ENCODE measurements at regions not wholly inside any gene's neighbourhood (a gene's known extent, or its start where the extent isn't known, plus 50 kb on each side); places are given as distances from the start of the nearest gene placed in this dataset.

- no peak for TF ChIP-seq EP300 (IDR thresholded peaks at IDR 0.05; ENCODE audit: borderline replicate concordance in 1 of 2, low read depth in 2 of 2, low read length in 2 of 2)
- TF ChIP-seq CEBPB (IDR thresholded peaks at IDR 0.05; ENCODE audit: low read depth, low read length) = peak; percentile 96
- TF ChIP-seq POU5F1 (IDR thresholded peaks at IDR 0.05; ENCODE audit: low read depth, low read length) = no peak
These were observed 285.4 kb upstream of the GLI3 start (continued) for GRCh38 chr7:42522227-42522991.

Data from H1 (cell line).